Skin epidermis (tissue), 12 donors: ENCODE measurements at regions not wholly inside any gene's neighbourhood (a gene's known extent, or its start where the extent isn't known, plus 50 kb on each side); places are given as distances from the start of the nearest gene placed in this dataset.
A peak's percentile ranks its signal among the peaks of the same experiment; 100 is the strongest.

Source experiments
- H3K27ac ChIP-seq, 21 experiments: fragments of 200-600 bp; sonication (generic) in 11 of 21; one replicate each; pipeline ENCODE4 v1.5.0; 2020; ENCODE audit warnings: mild to moderate bottlenecking in 3 of 21, inconsistent platforms in 2 of 21, moderate library complexity in 2 of 21
- H3K4me3 ChIP-seq, 7 experiments: fragments of 200-600 bp; sonication (generic) in 2 of 7; one replicate each; pipeline ENCODE4 v1.5.0; 2020; ENCODE audit warnings: inconsistent platforms in 2 of 7, mild to moderate bottlenecking in 2 of 7, moderate library complexity in 1 of 7

GRCh38 chr2:60268032-60268431 is 285.4 kb downstream of the BCL11A start:
- no peak overlapping the region for H3K27ac ChIP-seq
- H3K4me3 ChIP-seq, result no peak overlapping the region

- H3K4me3 ChIP-seq, result no peak overlapping the region
- no peak overlapping the region for H3K27ac ChIP-seq
Observed at GRCh38 chr2:60267122-60267521, 286.3 kb downstream of the BCL11A start.

GRCh38 chr2:60262178-60262577 is 291.3 kb downstream of the BCL11A start:
- Histone ChIP-seq H3K4me3 (no peak overlapping the region), H3K27ac (no peak overlapping the region)

- Histone ChIP-seq H3K4me3 (no peak overlapping the region), H3K27ac (peak overlapping the region in 1 of 21 experiments; percentile 40)
Observed at GRCh38 chr2:60260639-60261296, 292.7 kb downstream of the BCL11A start.

GRCh38 chr2:60259781-60260180 is 293.7 kb downstream of the BCL11A start:
- Histone ChIP-seq H3K27ac (no peak overlapping the region), H3K4me3 (no peak overlapping the region)

- Histone ChIP-seq H3K27ac (no peak overlapping the region), H3K4me3 (no peak overlapping the region)
Observed at GRCh38 chr2:60252581-60253150, 300.8 kb downstream of the BCL11A start.

GRCh38 chr2:60251247-60251646 is 302.2 kb downstream of the BCL11A start:
- Histone ChIP-seq H3K4me3 (no peak overlapping the region), H3K27ac (no peak overlapping the region)

- no peak overlapping the region for H3K27ac ChIP-seq
- no peak overlapping the region for H3K4me3 ChIP-seq
Observed at GRCh38 chr2:60249879-60250278, 303.6 kb downstream of the BCL11A start.

GRCh38 chr2:60247471-60247870 is 306.0 kb downstream of the BCL11A start:
- Histone ChIP-seq H3K4me3 (no peak overlapping the region), H3K27ac (no peak overlapping the region)

GRCh38 chr2:60246583-60246982 is 306.9 kb downstream of the BCL11A start:
- no peak overlapping the region for H3K4me3 ChIP-seq
- H3K27ac ChIP-seq, result no peak overlapping the region

- Histone ChIP-seq H3K27ac (no peak overlapping the region), H3K4me3 (no peak overlapping the region)
Observed at GRCh38 chr2:60234274-60234986, 319.0 kb downstream of the BCL11A start.

- Histone ChIP-seq H3K27ac (no peak overlapping the region), H3K4me3 (no peak overlapping the region)
Observed at GRCh38 chr2:60230596-60230995, 322.9 kb downstream of the BCL11A start.

- Histone ChIP-seq H3K4me3 (no peak overlapping the region), H3K27ac (no peak overlapping the region)
Observed at GRCh38 chr2:60230037-60230436, 323.4 kb downstream of the BCL11A start.

- Histone ChIP-seq H3K27ac (no peak overlapping the region), H3K4me3 (no peak overlapping the region)
Observed at GRCh38 chr2:60226943-60227342, 326.5 kb downstream of the BCL11A start.

- no peak overlapping the region for H3K27ac ChIP-seq
Observed at GRCh38 chr2:60226191-60226590, 327.3 kb downstream of the BCL11A start.

GRCh38 chr2:60223859-60224258 is 329.6 kb downstream of the BCL11A start:
- Histone ChIP-seq H3K27ac (peak overlapping the region in 1 of 21 experiments; percentile 17), H3K4me3 (no peak overlapping the region)

More at GRCh38 chr2:60226191-60226590, 327.3 kb downstream of the BCL11A start:
- no peak overlapping the region for H3K4me3 ChIP-seq

- Histone ChIP-seq H3K27ac (no peak overlapping the region), H3K4me3 (no peak overlapping the region)
Observed at GRCh38 chr2:60221098-60221497, 332.4 kb downstream of the BCL11A start.

GRCh38 chr2:60219536-60219935 is 333.9 kb downstream of the BCL11A start:
- Histone ChIP-seq H3K4me3 (no peak overlapping the region), H3K27ac (no peak overlapping the region)

GRCh38 chr2:60216452-60216995 is 336.9 kb downstream of the BCL11A start:
- H3K27ac ChIP-seq, result peak overlapping the region in 5 of 21 experiments; percentile 38 to 84 (median 72)
- no peak overlapping the region for H3K4me3 ChIP-seq

- Histone ChIP-seq H3K4me3 (no peak overlapping the region), H3K27ac (peak overlapping the region in 11 of 21 experiments; percentile 14 to 84 (median 70))
Observed at GRCh38 chr2:60215386-60215901, 338.0 kb downstream of the BCL11A start.

- Histone ChIP-seq H3K4me3 (no peak overlapping the region), H3K27ac (peak overlapping the region in 8 of 21 experiments; percentile 8 to 89 (median 78))
Observed at GRCh38 chr2:60214626-60214875, 338.9 kb downstream of the BCL11A start.
